HuH-7.5 (cell line): ENCODE measurements at regions not wholly inside any gene's neighbourhood (a gene's known extent, or its start where the extent isn't known, plus 50 kb on each side); places are given as distances from the start of the nearest gene placed in this dataset.
A peak's percentile ranks its signal among the peaks of the same experiment; 100 is the strongest.
"Not testable (repeated sequence)": the region's sequence is repeated elsewhere in the genome, so short reads cannot be mapped to it uniquely, and the experiment has no call there.

Experiments used
- DNase-seq: peaks from one replicate; pipeline ENCODE4 v3.0.0; 2011; ENCODE audit warnings: low spot score

DNA sequence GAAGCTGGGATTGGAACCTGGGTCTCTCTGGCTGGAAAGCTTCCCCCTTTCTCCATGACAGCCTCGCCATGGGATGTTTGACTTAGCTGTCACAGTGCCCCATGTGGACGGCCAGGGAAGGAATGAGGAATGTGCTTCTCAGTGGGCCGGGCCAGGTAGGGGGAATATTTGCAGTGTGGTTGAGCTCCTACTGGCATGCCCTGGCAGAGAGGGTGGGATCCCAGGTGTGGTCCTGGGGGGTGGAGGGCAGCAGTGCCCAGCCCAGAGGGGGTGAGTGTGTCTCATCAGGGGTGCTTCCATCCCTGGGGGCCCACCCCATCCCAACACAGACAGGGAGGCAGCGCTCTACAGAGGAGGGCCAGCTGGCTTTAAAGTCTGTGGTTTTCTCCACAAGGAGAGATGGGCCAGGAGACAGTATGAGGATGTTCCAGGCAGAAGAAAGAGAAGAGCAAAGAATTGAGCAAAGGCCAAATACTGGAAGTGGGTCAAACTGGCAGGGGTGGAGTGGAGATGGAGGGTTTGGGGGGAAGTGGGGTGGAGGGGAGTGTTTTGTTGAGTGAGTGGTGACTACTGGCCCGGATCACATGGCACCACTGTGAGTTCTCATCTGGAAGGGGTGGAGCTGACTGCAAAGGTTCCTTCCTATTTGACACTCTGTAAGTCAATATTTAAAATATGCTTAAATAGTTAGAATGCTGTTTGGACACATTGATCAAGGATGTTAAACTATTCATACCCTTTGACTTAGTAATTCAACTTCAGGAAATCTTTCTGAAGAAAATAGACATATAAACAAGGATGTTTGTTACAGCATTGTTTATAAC is 94.0 kb downstream of the MYCN start:
- DNase-seq, result peak; percentile 58

DNA sequence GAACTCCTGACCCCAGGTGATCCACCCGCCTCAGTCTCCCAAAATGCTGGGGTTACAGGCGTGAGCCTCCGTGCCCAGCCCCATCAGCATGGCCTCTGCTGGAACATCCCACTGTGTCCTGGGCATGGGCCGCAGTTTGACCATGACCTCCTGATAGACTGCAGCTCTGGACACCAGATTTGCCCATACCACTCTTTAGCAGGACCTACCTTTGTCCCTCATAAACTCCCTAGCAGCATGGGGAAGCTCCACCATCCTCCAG is 92.6 kb downstream of the MYCN start:
- no peak for DNase-seq

DNA sequence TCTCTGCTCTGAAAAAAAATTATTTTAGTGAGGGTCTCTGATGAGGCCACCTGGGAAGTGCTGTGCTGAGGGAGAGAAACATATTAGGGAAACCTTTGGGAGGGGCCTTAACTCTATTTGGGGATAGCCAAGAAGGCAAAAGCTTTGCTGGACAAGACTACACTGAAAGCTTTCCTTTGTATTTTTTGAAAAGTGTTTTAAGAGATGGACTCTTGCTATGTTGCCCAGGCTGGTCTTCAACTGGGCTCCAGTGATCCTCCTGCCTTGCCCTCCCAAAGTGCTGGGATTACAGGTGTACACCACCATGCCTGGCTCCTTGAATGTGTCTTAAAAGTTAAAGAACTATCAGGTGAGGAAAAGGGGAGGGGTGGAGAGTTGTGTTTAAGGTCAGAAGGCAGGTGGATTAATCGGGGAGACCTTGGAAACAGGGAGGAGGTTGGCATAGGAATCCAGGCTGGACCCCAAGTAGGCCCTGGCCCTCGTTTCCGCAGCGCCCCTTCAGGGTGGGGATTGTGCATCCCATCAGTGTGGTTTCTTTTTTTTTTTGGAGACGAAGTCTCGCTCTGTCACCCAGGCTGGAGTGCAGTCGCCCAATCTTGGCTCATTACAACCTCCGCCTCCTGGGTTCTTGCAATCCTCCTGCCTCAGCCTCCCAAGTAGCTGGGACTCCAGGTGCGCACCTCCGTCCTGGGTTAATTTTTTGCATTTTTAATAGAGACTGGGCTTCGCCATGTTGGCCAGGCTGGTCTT is 92.1 kb downstream of the MYCN start:
- DNase-seq, result no peak

DNA sequence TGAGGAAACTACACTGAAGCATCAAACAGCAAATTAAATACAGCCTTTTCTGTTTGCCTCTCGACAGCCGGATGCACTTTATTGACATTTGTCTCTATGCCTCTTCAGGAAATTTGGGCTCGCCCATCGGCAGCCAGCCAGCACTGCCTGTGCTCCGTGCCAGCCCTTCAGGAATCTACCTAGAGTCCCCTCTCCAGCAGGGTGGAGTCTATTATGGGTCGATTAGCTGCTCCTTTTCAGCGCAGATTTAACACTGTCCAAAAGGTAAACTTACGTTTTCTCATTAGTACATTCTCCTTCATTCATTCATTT is 91.5 kb downstream of the MYCN start:
- no peak for DNase-seq

DNA sequence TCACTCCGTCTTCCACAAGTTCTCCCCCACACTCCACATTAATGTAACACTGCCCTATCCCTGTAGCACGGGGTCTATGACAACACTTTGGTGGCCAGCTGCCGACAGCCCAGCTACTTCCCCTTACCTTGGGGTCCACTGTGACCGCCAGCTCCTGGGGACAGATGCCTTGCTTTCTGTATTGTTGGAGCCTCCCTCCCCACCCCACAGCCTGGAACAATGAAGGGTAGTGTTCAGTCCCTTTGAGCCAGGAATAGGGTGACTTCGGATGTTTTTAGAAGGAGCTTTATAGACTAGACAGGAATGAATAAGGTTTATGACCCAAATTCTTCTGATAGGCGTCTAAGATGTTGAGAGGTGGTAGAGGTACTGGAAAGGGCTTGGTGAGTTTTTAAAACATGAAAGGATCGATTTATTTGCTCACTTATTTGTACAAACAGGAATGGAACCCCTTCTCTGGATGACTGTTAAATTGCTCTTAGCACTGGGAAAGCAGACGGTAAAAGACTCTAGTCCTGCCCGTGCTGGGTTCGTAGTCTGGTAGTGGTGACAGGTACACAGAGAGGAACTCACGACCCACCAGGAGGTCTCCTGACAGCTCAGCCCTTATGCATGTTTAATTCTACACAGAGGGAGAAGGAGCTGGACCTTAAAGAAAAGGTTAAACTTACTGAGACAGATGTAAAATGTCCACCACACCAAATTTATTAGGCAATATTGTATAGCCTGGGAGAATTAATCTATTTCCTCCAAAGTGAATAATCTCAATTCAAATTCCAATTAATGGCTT is 90.9 kb downstream of the MYCN start:
- no peak for DNase-seq

DNA sequence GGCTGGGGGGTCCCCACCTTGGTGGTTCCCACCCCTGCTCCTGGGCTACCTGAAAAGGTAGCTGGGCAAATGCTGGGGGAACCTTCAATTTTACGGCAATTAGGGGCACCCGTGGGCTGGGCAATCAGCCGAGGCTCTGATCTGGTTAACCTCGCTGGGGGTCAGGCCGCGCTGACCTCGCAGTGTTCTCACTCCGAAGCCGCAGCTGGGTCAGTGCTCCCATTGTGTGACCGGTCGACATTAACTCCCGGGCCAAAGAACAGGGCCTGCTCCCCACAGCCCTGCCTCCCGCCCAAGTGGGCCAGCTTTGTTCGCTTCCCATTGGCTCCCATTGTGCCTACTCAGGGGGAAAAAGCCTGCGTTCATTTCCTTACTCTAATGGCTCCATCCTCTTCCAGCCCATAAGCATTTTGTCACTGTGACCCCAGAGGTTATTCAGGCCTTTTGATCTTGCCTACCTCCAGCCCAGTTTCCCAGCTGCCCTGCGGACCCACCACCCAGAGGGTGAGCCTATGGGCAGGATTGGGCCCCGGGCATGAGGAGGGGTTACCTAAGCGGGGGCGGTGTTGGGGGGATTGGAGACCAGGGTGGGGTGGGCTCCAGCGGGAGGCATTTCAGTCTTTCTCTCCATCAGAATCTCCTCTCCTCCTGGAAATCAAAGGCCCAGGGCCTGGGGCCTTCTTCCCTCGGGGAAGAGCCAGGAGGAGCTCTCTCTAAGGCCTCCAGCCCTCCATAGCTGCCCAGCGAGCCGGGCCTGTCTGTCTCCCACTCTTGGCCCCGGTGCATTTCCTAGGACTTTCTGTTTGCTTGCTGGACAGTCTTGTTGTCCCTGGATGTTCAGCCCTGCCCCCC is 90.1 kb downstream of the MYCN start:
- no peak for DNase-seq

DNA sequence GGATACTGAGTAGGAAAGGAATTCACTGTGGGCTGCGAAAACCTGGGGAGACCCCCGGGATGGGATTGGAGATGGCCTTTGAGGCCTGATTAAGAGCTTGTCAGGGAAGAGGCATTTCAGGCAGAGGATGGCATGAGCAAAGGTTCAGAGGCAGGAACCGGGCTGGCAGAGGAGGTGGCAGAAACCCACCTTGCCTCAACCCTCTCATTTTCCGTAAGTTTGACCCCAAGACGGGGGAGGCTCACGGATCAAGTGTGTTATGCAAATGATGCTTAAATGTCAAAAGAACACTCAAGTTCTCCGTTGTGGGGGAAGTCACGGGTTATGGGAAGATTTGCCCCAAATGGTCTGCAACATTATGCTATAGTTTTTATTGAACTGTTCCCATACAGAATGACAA is 88.3 kb downstream of the MYCN start:
- DNase-seq, result no peak

DNA sequence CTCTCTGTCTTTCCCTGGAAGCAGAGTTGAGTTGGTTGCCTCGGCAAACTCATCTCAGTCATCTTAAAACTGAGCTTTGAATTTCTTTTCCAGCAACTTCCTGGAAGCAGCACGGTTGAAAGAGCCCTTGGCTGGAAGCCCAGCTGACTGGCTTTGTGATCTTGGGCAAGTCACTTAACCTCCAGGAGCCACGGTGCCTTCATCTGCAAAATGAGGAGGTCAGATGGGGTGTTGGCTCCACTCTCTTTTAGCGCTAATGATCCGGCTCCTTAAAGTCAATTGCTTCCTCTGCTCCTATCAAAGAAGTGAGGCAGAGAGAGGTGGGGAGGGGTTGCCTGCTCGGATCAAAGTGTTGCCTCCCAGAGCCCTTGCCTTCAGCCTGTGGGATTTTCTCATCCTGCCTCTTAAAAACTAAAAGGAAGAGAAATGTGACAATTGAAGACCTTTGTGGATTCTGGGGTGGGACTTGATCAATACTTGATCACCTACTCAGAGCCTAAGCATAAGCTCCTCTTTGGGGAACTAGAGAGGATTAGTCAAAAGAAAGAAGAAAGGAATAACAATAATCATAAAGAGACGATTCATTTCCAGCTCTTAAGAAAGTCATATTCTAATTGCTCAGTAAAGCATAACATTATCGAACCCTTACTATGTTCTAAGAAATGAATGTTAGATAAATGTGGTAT is 86.6 kb downstream of the MYCN start:
- no peak for DNase-seq

DNA sequence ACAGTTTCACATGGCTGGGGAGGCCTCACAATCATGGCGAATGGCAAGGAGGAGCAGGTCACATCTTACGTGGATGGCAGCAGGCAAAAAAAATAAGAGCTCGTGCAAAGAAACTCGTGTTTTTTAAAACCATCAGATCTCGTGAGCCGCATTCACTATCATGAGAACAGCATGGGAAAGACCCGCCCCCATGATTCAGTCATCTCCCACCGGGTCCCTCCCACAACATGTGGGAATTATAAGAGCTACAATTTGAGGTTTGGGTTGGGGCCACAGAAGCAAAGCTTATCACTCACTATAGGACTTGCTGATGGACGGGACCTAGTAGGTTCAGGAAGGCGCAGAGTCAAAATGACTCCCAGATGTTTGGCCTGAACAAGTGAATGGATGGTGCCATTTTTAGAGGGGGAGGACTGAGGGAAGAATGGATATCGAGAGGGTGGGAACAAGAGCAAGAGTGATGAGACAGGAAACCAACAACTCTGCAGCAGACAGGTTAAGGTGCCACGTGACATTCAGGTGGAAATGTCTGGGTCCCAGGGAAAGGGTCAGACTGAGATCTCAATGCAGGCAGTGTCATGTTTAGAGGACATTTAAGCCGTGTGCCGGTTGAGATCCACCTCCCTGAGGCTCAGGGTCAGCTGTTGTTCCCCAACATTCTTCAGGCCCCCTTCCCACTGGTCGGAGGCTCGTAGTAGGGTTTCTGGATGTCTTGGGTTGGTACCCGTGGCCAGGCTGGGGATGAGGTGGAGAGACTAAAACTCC is 85.7 kb downstream of the MYCN start:
- DNase-seq, result no peak

DNA sequence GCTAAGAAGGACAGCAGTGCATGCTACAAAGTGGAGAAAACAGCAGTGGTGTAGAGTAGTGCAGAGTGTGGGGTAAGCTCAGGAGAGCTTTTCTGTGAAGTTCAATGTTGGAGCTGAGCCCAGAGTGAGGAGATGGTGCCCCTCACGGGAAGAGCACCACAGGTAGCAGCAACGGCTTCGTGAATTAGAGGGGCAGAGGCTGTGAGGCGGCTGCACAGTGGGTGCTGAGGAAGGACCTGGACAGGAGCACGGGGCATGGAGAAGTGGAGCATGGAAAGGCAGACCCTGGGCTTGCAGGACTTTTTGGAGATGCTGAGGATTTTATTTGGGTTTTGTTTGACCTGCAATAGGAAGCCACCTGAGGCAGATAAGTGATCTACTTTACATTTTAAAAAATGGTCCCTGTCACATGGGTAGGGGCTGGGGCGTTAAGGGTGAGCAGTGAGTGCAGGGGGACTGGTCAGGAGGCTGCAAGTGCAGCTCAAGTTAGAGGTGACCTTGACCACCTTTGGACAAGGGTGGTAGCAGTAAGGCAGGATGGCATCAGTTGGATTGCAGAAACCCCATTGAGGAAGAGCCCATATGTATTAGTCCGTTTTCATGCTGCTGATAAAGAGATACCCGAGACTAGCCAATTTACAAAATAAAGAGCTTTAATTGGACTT is 85.0 kb downstream of the MYCN start:
- DNase-seq, result no peak

DNA sequence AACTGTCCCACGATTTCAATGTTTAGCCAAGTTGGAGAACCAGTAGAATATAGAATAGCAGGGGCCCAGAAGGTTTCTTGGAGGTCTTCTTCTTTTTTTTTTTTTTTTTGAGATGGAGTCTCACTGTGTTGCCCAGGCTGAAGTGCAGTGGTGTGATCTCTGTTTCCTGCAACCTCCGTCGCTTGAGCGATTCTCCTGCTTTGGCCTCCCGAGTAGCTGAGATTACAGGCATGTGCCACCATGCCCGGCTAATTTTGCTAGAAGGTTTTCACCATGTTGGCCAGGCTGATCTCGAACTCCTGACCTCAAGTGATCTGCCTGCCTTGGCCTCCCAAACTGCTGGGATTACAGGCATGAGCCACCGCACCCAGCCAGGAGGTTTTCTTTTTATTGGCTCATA is 84.3 kb downstream of the MYCN start:
- DNase-seq, result not testable (repeated sequence)

DNA sequence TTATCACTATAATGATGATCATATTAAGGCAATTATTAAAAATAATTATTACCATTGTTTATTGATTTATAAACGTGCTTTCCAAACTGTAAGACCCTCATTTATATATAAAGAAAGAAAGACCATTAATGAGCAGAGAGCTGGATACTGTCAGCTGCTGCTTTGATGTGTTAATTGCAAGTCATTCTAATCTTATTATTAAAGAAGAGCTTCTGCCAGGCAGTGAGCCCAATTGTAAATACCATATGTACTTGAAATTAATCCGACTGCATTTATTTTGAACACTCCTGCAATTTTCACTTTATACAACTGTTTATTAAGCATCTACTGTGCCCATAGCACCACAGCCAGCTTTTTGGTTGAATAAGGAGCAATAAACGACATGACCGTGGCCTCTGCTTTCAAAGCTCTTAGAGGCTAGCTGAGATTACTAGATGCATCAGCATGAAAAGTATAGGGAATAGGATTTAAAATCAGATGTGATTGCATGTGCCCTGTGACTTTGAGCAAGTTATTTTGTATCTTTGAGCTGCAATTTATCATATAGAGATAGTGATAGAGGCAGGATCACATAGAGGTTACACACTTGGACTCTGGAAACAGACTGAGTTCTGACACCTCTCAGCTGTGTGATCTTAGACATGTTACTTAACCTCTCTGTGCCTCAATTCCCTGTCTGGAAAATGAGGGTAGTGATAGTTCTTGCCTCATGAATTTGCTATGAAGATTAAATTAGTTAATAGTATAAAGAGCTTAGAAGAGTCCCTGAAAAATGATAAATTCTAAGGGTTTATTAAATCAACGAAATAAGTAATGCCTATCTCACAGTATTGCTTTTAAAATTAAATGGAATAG is 83.4 kb downstream of the MYCN start:
- no peak for DNase-seq

DNA sequence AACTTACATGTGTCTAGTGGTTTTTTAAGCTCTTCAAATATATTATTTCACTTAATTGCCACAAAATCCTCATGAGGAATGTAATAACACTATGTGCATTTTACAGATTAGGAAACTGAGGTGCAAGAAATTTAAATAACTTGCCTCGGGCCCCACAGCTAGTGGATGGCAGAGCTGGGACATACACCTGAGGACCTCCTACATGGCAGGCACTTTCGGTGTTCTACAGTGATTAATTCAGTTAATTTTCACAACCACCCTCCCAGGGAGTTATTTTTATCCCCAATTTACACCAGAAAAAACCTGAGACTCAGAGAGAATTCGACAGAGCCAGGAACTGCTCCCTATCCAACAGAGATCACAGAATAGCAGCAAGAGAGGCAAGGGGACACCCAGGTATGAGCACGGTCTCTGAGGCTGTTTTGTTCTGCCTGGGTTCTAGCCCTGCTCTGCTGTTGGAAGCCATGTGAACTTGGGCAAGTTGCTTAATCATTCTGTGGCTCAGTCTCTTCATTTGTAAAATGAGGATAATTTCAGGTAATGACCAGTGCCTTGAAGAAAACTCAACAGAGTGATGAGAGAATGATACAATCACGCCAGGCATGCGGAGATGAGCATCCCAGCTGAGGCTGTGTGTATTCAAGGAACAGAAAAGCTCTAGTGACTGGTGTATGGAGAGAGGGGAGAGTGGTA is 82.3 kb downstream of the MYCN start:
- no peak for DNase-seq

DNA sequence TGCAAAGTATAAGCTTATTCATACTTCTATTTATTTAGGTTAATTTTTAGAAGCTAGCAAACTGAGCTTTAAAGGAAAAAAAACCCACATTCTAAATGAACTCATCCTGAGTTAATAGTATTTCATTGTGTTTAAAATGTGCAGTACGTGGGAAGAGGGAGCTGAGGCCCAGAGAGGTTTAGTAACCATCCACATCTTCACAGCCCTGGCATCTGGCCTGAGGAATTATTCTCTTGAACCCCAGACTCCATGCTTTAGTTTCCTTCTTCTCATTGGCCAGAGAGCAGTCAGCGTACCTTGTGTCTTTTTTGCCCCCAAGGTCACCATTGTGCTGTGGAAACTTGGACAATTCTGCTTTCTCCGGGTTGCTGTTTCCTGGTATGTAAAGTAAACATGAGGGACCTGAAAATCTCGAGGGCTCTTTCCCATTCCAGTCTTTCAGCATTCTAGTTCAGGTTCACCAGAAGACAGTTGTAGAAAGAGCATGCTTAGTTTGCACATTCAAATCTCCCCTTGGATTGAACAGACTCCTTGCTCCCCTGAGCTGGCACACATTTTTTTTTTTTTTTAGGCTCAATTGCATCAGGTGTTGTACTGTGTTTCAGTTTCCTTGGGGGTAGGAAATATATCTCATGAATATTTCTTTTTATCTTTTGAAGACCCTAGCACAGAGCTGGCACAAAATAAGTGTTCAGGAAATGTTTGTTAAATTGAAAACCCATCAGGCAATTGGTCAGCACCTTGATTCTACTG is 81.4 kb downstream of the MYCN start:
- DNase-seq, result peak; percentile 28

DNA sequence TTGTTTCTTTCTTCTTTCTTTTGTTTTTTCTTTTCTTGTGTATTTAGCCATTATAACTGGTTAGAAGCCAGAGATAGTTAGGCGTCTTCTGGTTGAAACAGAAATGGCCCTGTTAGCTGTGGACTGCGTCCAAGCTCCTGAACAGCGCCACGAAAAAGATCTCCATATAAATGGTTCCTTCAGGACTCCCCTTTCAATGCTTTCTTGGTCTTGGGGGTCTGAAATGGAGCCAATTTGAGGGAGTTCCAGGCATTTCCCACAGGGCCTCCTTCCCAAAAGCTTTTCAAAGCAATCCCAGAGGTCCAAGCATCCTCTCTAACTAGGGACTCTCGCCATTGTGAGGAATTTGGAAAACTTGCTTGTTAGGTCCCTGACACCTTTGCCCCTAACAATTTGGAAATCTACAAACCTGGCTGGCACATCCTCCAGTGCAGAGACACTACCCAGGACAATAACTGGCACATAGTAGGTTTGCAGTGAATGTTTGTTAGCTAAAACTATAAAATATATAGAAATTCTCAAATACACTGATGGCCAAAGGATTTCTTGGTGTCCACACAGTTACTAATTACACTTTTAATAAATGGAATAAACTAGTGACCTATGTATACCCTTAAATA is 80.1 kb downstream of the MYCN start:
- DNase-seq, result no peak

DNA sequence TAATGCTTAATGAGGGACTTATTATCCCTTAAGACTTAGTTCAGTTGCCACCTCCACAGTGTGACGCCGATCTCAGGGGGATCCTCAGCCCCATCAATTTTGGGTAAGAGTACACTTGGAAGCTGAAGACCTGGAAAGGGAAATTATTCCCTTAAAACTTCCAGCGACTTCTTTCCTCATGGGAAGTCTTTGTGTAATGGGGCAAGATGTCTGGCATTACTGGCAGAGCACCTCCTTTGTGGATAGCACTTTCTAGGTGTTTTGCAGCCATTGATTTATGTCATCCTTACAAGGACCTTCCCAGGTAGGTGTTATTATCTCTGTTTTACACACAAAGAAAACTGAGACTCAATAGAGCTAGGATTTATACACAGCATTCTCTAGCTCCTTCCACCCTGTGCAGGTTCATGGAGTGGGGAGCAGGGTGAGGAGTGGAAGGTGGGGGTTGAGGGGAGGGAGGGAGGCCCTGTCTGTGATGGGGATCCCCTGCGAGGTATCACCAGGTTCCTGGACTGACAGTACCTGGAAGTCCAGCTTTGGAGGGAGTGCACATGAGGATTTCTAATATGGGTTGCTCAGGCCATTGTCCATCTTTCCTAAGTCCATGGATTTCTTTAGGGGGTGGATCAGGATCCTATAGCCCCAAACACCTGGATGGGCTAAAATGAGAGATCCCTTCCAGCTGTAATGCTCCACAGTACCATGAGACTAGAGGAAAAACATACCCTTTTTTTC is 79.4 kb downstream of the MYCN start:
- no peak for DNase-seq

DNA sequence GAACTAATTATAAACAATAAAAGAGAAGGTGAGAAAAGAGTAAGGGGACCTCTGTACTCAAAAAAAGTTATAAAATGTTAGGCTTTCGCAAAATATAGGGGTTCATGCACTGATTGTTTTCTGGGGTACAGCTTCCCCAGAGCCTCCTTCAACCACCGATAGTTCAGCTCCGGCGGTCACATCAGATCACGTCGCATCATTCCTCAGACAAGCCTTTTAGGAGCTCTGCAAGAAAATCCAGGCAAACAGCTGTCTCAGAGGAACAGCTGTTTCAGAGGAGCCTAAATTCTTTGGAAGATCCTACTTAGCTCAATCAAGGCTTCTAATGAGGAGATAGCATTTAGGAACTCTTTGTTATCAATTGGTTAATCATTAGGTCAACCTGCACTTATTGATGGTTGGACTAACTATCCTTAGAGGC is 78.7 kb downstream of the MYCN start:
- DNase-seq, result no peak
